Caco-2 (cell line): ENCODE measurements at regions not wholly inside any gene's neighbourhood (a gene's known extent, or its start where the extent isn't known, plus 50 kb on each side); places are given as distances from the start of the nearest gene placed in this dataset.

Experiments used
- BruUV-seq: library from RNA; stranded (reverse); fragments of 400-500 nt; replicated peaks from 2 replicates; lab custom pipeline; 2021; lab: Mats Ljungman, UMichigan
- CTCF ChIA-PET: fragments of 300-600 bp; sonication (Branson Sonifier 250); formaldehyde crosslinking; loops from one replicate; lab custom pipeline; 2022; ENCODE audit warnings: antibody characterized with exemption; lab: Charles Lee
- POLR2A ChIA-PET: fragments of 300-600 bp; sonication (Branson Sonifier 250); formaldehyde crosslinking; loops from one replicate; lab custom pipeline; 2022; ENCODE audit warnings: antibody characterized with exemption; lab: Charles Lee
- DNase-seq, 2 experiments: peaks; one replicate each; pipeline versions ENCODE4 v3.0.0 to v3.0.0-alpha.2; 2020 to 2022
- H3K27me3 ChIP-seq: replicated peaks from 2 replicates; pipeline ENCODE4 v1.6.0; 2011; ENCODE audit warnings: low read length; ENCODE audit not compliant: control insufficient read depth, insufficient read depth
- H3K36me3 ChIP-seq: 2 replicates; pipeline ENCODE4 v1.5.1; 2011; ENCODE audit warnings: low read length; ENCODE audit not compliant: control insufficient read depth, insufficient read depth
- H3K4me1 ChIP-seq: fragments of 250-450 bp; sonication (Bioruptor Pico); 2 replicates; pipeline ENCODE4 v1.5.1; 2020; ENCODE audit warnings: mild to moderate bottlenecking
- H3K4me3 ChIP-seq: 2 replicates; pipeline ENCODE4 v1.5.1; 2011; ENCODE audit warnings: low read depth, mild to moderate bottlenecking, control low read depth, low read length
- H3K9me3 ChIP-seq: fragments of 250-450 bp; sonication (Bioruptor Pico); 2 replicates; pipeline ENCODE4 v1.5.1; 2020; ENCODE audit warnings: mild to moderate bottlenecking, moderate library complexity
- H3K27ac Mint-ChIP-seq: one replicate; pipeline ENCODE4 v1.8.0; 2022; ENCODE audit warnings: mixed read lengths; ENCODE audit not compliant: unreplicated experiment
- H3K27me3 Mint-ChIP-seq: one replicate; pipeline ENCODE4 v1.8.0; 2022; ENCODE audit warnings: mixed read lengths; ENCODE audit not compliant: insufficient read depth, unreplicated experiment
- H3K36me3 Mint-ChIP-seq: one replicate; pipeline ENCODE4 v1.8.0; 2022; ENCODE audit warnings: mild to moderate bottlenecking, mixed read lengths; ENCODE audit not compliant: insufficient read depth, unreplicated experiment
- H3K4me1 Mint-ChIP-seq: one replicate; pipeline ENCODE4 v1.8.0; 2022; ENCODE audit warnings: low read depth, mixed read lengths; ENCODE audit not compliant: unreplicated experiment
- H3K4me3 Mint-ChIP-seq: one replicate; pipeline ENCODE4 v1.8.0; 2022; ENCODE audit warnings: mild to moderate bottlenecking, moderate library complexity, mixed read lengths; ENCODE audit not compliant: unreplicated experiment
- H3K9me3 Mint-ChIP-seq: one replicate; pipeline ENCODE4 v1.8.0; 2022; ENCODE audit warnings: mixed read lengths; ENCODE audit not compliant: unreplicated experiment
- CTCF ChIP-seq, 2 experiments: fragments of 200-600 bp in 1 of 2; IDR thresholded peaks; 1 replicate in 1 of 2; 2 replicates in 1 of 2; pipeline versions ENCODE4 v1.5.1 to v1.8.0; 2011 to 2022; ENCODE audit warnings: antibody characterized with exemption in 1 of 2, control low read depth in 1 of 2, inconsistent platforms in 1 of 2, low read depth in 1 of 2, low read length in 1 of 2, mild to moderate bottlenecking in 1 of 2, moderate library complexity in 1 of 2; ENCODE audit not compliant: insufficient read depth in 1 of 2, severe bottlenecking in 1 of 2, unreplicated experiment in 1 of 2
- intact Hi-C: fragments of 100-400 bp; cut with micrococcal nuclease; formaldehyde crosslinking; loops from one replicate; pipeline ENCODE4 v1.10.0; 2022; ENCODE audit not compliant: unreplicated experiment

GRCh38 chr1:58293388-58293787 is 253.1 kb downstream of the OMA1 start:
- Mint-ChIP-seq H3K27ac (no peak overlapping the region), H3K9me3 (no peaks in the 10 kb centered on the region)

GRCh38 chr1:58290685-58291372 is 255.7 kb downstream of the OMA1 start:
- CTCF ChIA-PET = no interaction called here
- H3K27me3 Mint-ChIP-seq = no peaks in the 10 kb centered on the region

More at GRCh38 chr1:58293388-58293787, 253.1 kb downstream of the OMA1 start:
- H3K4me1 ChIP-seq = no peaks in the 10 kb centered on the region
- no TSS peak for BruUV-seq
- no peaks in the 10 kb centered on the region for H3K27me3 ChIP-seq
- no peaks in the 10 kb centered on the region for H3K36me3 ChIP-seq
- ChIA-PET POLR2A (no interaction called here), CTCF (no interaction called here)
- DNase-seq = no peak
- intact Hi-C loops = no loop called here
- H3K36me3 Mint-ChIP-seq = no peaks in the 10 kb centered on the region
- no peak overlapping the region for H3K4me3 ChIP-seq
- H3K9me3 ChIP-seq = no peaks in the 10 kb centered on the region
- no peak for TF ChIP-seq CTCF (IDR thresholded peaks at IDR 0.05; ENCODE audit: insufficient read depth in 1 of 2, low read depth in 1 of 2, low read length in 1 of 2, severe bottlenecking in 1 of 2, unreplicated experiment in 1 of 2)
- H3K4me3 Mint-ChIP-seq = no peak overlapping the region
- no peaks in the 10 kb centered on the region for H3K4me1 Mint-ChIP-seq
- no peaks in the 10 kb centered on the region for H3K27me3 Mint-ChIP-seq

GRCh38 chr1:58288624-58289142 is 257.8 kb downstream of the OMA1 start:
- intact Hi-C loops = no loop called here
- DNase-seq = no peak

More at GRCh38 chr1:58290685-58291372, 255.7 kb downstream of the OMA1 start:
- no peaks in the 10 kb centered on the region for H3K9me3 ChIP-seq
- POLR2A ChIA-PET = no interaction called here
- Mint-ChIP-seq H3K4me3 (no peak overlapping the region), H3K27ac (no peak overlapping the region), H3K4me1 (no peaks in the 10 kb centered on the region), H3K9me3 (no peaks in the 10 kb centered on the region), H3K36me3 (no peaks in the 10 kb centered on the region)
- BruUV-seq = no TSS peak
- intact Hi-C loops = no loop called here
- H3K4me1 ChIP-seq = no peaks in the 10 kb centered on the region
- no peak for TF ChIP-seq CTCF (IDR thresholded peaks at IDR 0.05; ENCODE audit: insufficient read depth in 1 of 2, low read depth in 1 of 2, low read length in 1 of 2, severe bottlenecking in 1 of 2, unreplicated experiment in 1 of 2)
- H3K27me3 ChIP-seq = no peaks in the 10 kb centered on the region
- peak; percentile 33 to 40 for DNase-seq
- no peaks in the 10 kb centered on the region for H3K36me3 ChIP-seq
- no peak overlapping the region for H3K4me3 ChIP-seq

More at GRCh38 chr1:58288624-58289142, 257.8 kb downstream of the OMA1 start:
- H3K4me3 ChIP-seq = no peak overlapping the region
- no TSS peak for BruUV-seq
- H3K36me3 Mint-ChIP-seq = no peaks in the 10 kb centered on the region
- H3K4me3 Mint-ChIP-seq = no peak overlapping the region
- no peaks in the 10 kb centered on the region for H3K27me3 Mint-ChIP-seq
- H3K9me3 ChIP-seq = no peaks in the 10 kb centered on the region
- CTCF ChIA-PET = no interaction called here
- no peaks in the 10 kb centered on the region for H3K4me1 ChIP-seq
- no peaks in the 10 kb centered on the region for H3K4me1 Mint-ChIP-seq
- no peaks in the 10 kb centered on the region for H3K9me3 Mint-ChIP-seq
- no peak for TF ChIP-seq CTCF (IDR thresholded peaks at IDR 0.05; ENCODE audit: insufficient read depth in 1 of 2, low read depth in 1 of 2, low read length in 1 of 2, severe bottlenecking in 1 of 2, unreplicated experiment in 1 of 2)
- H3K27ac Mint-ChIP-seq = no peak overlapping the region
- H3K27me3 ChIP-seq = no peaks in the 10 kb centered on the region
- H3K36me3 ChIP-seq = no peaks in the 10 kb centered on the region
- POLR2A ChIA-PET = no interaction called here
